H1 (cell line): ENCODE measurements at regions not wholly inside any gene's neighbourhood (a gene's known extent, or its start where the extent isn't known, plus 50 kb on each side); places are given as distances from the start of the nearest gene placed in this dataset.

Experiments
- CTCF ChIA-PET: fragments of 300-600 bp; sonication (Branson Sonifier 250); formaldehyde crosslinking; loops from one replicate; lab custom pipeline; 2021; ENCODE audit not compliant: partially characterized antibody; lab: Charles Lee
- POLR2A ChIA-PET: fragments of 300-600 bp; sonication (Branson Sonifier 250); formaldehyde crosslinking; loops from one replicate; lab custom pipeline; 2021; ENCODE audit warnings: inconsistent platforms; ENCODE audit not compliant: partially characterized antibody; lab: Charles Lee
- DNase-seq, 2 experiments: peaks; one replicate each; pipeline versions ENCODE4 v3.0.0 to v3.0.0-alpha.2; 2010 to 2022; ENCODE audit warnings: low spot score in 2 of 2, low read depth in 1 of 2, mixed read lengths in 1 of 2
- FAIRE-seq: peaks from 2 replicates; lab custom pipeline; 2011; peaks lifted over from hg19 to GRCh38; lab: Jason Lieb, UNC
- H2AFZ ChIP-seq: 2 replicates; pipeline ENCODE4 v1.8.1; 2012; ENCODE audit warnings: low read length, inconsistent platforms
- H2AK5ac ChIP-seq: 2 replicates; pipeline ENCODE4 v1.6.1; 2013; ENCODE audit warnings: low read depth, low read length
- H2BK120ac ChIP-seq: replicated peaks from 2 replicates; pipeline ENCODE3; 2013; ENCODE audit warnings: low read depth, low read length, inconsistent platforms
- H2BK12ac ChIP-seq: 2 replicates; pipeline ENCODE4 v1.6.1; 2013; ENCODE audit warnings: low read depth, low read length
- H2BK15ac ChIP-seq: 2 replicates; pipeline ENCODE4 v1.6.1; 2013; ENCODE audit warnings: low read length
- H2BK20ac ChIP-seq: 2 replicates; pipeline ENCODE4 v1.6.1; 2013; ENCODE audit warnings: low read length
- H2BK5ac ChIP-seq: 2 replicates; pipeline ENCODE4 v1.6.1; 2013; ENCODE audit warnings: low read depth, low read length
- H3K14ac ChIP-seq: 2 replicates; pipeline ENCODE4 v1.6.1; 2013; ENCODE audit warnings: inconsistent platforms; ENCODE audit not compliant: insufficient read length
- H3K18ac ChIP-seq: 2 replicates; pipeline ENCODE4 v1.6.1; 2013; ENCODE audit warnings: low read length; ENCODE audit errors: extremely low read depth
- H3K23ac ChIP-seq: 2 replicates; pipeline ENCODE4 v1.6.1; 2013; ENCODE audit warnings: inconsistent platforms; ENCODE audit not compliant: insufficient read length
- H3K23me2 ChIP-seq: 2 replicates; pipeline ENCODE4 v1.6.1; 2013; ENCODE audit warnings: low read depth, low read length
- H3K27ac ChIP-seq: 2 replicates; pipeline ENCODE4 v1.6.1; 2011; ENCODE audit warnings: low read depth, low read length, inconsistent platforms
- H3K27me3 ChIP-seq, 4 experiments: replicated peaks in 1 of 4; 1 replicate in 1 of 4; 2 replicates in 3 of 4; pipeline versions ENCODE4 v1.6.1 to v1.8.1; 2011 to 2013; ENCODE audit warnings: low read length in 3 of 4, mild to moderate bottlenecking in 3 of 4, inconsistent platforms in 2 of 4, mixed read lengths in 2 of 4, moderate library complexity in 1 of 4; ENCODE audit not compliant: control insufficient read depth in 3 of 4, insufficient read depth in 3 of 4; ENCODE audit errors: extremely low read depth in 1 of 4
- H3K36me3 ChIP-seq, 4 experiments: 2 replicates each; pipeline versions ENCODE4 v1.6.1 to v1.8.1; 2011 to 2013; ENCODE audit warnings: mild to moderate bottlenecking in 4 of 4, low read length in 3 of 4, moderate library complexity in 2 of 4, control low read depth in 1 of 4, inconsistent platforms in 1 of 4; ENCODE audit not compliant: insufficient read depth in 4 of 4, control insufficient read depth in 2 of 4
- H3K4ac ChIP-seq: replicated peaks from 2 replicates; pipeline ENCODE3; 2013; ENCODE audit warnings: low read length, low read depth, mixed read lengths, inconsistent platforms; ENCODE audit not compliant: insufficient read length
- H3K4me1 ChIP-seq, 4 experiments: replicated peaks in 1 of 4; 1 replicate in 1 of 4; 2 replicates in 3 of 4; pipeline versions ENCODE4 v1.6.1 to v1.8.1; 2011 to 2013; ENCODE audit warnings: low read length in 3 of 4, inconsistent platforms in 2 of 4, mixed read lengths in 1 of 4; ENCODE audit not compliant: insufficient read depth in 4 of 4, control insufficient read depth in 3 of 4
- H3K4me2 ChIP-seq, 2 experiments: 2 replicates each; pipeline versions ENCODE4 v1.6.1 to v1.8.1; 2011 to 2013; ENCODE audit warnings: low read depth in 2 of 2, low read length in 2 of 2, control low read depth in 1 of 2, inconsistent platforms in 1 of 2, mild to moderate bottlenecking in 1 of 2; ENCODE audit not compliant: insufficient read depth in 1 of 2
- H3K4me3 ChIP-seq, 4 experiments: fragments of 200-600, 300-600 bp in 1 of 4; sonication (generic), shearing (Covaris generic), sonication (Bioruptor Twin) in 1 of 4; 2 replicates each; pipeline versions ENCODE4 v1.5.1 to v1.8.1; 2011 to 2016; ENCODE audit warnings: low read length in 4 of 4, low read depth in 3 of 4, control low read depth in 2 of 4, inconsistent platforms in 2 of 4, mild to moderate bottlenecking in 2 of 4, mixed read lengths in 1 of 4, moderate library complexity in 1 of 4; ENCODE audit not compliant: insufficient read depth in 2 of 4; ENCODE audit errors: extremely low read depth in 1 of 4
- H3K56ac ChIP-seq: replicated peaks from 2 replicates; pipeline ENCODE3; 2013; ENCODE audit warnings: low read depth, mild to moderate bottlenecking, mixed read lengths, low read length, inconsistent platforms; ENCODE audit not compliant: insufficient read length
- H3K79me1 ChIP-seq: 2 replicates; pipeline ENCODE4 v1.6.1; 2013; ENCODE audit warnings: low read depth, low read length, control low read depth
- H3K79me2 ChIP-seq, 2 experiments: 2 replicates each; pipeline versions ENCODE4 v1.6.1 to v1.8.1; 2012 to 2013; ENCODE audit warnings: low read length in 2 of 2, mild to moderate bottlenecking in 2 of 2, inconsistent platforms in 1 of 2; ENCODE audit not compliant: insufficient read depth in 2 of 2, control insufficient read depth in 1 of 2
- H3K9ac ChIP-seq, 4 experiments: replicated peaks in 1 of 4; 1 replicate in 1 of 4; 2 replicates in 3 of 4; pipeline versions ENCODE4 v1.6.1 to v1.8.1; 2011 to 2013; ENCODE audit warnings: low read depth in 3 of 4, low read length in 3 of 4, control low read depth in 2 of 4, mild to moderate bottlenecking in 2 of 4, moderate library complexity in 2 of 4, inconsistent platforms in 1 of 4; ENCODE audit errors: extremely low read depth in 1 of 4
- H3K9me3 ChIP-seq, 2 experiments: 2 replicates each; pipeline versions ENCODE4 v1.6.1 to v1.8.1; 2012 to 2013; ENCODE audit warnings: mild to moderate bottlenecking in 2 of 2, moderate library complexity in 2 of 2, control low read depth in 1 of 2, inconsistent platforms in 1 of 2, low read depth in 1 of 2, low read length in 1 of 2, mixed read lengths in 1 of 2; ENCODE audit not compliant: insufficient read depth in 2 of 2
- H4K20me1 ChIP-seq, 2 experiments: replicated peaks in 1 of 2; 2 replicates each; pipeline versions ENCODE3 to v1.8.1; 2011 to 2013; ENCODE audit warnings: inconsistent platforms in 2 of 2, low read length in 2 of 2, mild to moderate bottlenecking in 1 of 2; ENCODE audit not compliant: insufficient read depth in 2 of 2, control insufficient read depth in 1 of 2
- H4K5ac ChIP-seq: 2 replicates; pipeline ENCODE4 v1.6.1; 2013; ENCODE audit warnings: low read length, low read depth, mixed read lengths, inconsistent platforms; ENCODE audit not compliant: insufficient read length
- H4K8ac ChIP-seq: 2 replicates; pipeline ENCODE4 v1.8.0; 2013; ENCODE audit warnings: mild to moderate bottlenecking, moderate library complexity, low read length, inconsistent platforms; ENCODE audit not compliant: insufficient read depth; ENCODE audit errors: extremely low read depth
- H4K91ac ChIP-seq: replicated peaks from 2 replicates; pipeline ENCODE3; 2013; ENCODE audit warnings: low read length, mixed read lengths, inconsistent platforms; ENCODE audit not compliant: insufficient read length
- CBX5 ChIP-seq: fragments of 300-800, 300-1000 bp; sonication (generic); IDR thresholded peaks from 2 replicates; pipeline ENCODE4 v1.7.1; 2016; ENCODE audit warnings: antibody characterized with exemption, low read length, low read depth
- CEBPB ChIP-seq: IDR thresholded peaks from 2 replicates; pipeline ENCODE4 v1.6.1; 2012; ENCODE audit warnings: low read depth, low read length
- NANOG ChIP-seq: IDR thresholded peaks from 2 replicates; pipeline ENCODE4 v1.6.1; 2011; ENCODE audit warnings: low read length, low read depth, mild to moderate bottlenecking, inconsistent platforms; ENCODE audit not compliant: insufficient read depth, poor library complexity, severe bottlenecking
- TAF1 ChIP-seq: IDR thresholded peaks from 2 replicates; pipeline ENCODE4 v1.6.1; 2011; ENCODE audit warnings: mild to moderate bottlenecking, low read depth, low read length
- TEAD4 ChIP-seq: IDR thresholded peaks from 2 replicates; pipeline ENCODE4 v1.6.1; 2012; ENCODE audit warnings: low read depth, low read length, inconsistent platforms, mixed read lengths
- YY1 ChIP-seq: IDR thresholded peaks from 2 replicates; pipeline ENCODE4 v1.6.1; 2011; ENCODE audit warnings: low read depth, mild to moderate bottlenecking, low read length
- WGBS, 2 experiments: shearing (Covaris generic) in 1 of 2; methylation state at CpG; one replicate each; pipeline versions ENCODE4 v1.1.6 to v1.1.7; 2013 to 2015; ENCODE audit warnings: low lambda C conversion rate in 2 of 2, mixed read lengths in 2 of 2, inconsistent platforms in 1 of 2, low coverage in 1 of 2, missing lambda C conversion rate in 1 of 2; ENCODE audit not compliant: insufficient replicate concordance in 2 of 2, insufficient coverage in 1 of 2, insufficient read length in 1 of 2; ENCODE audit errors: extremely low coverage in 1 of 2, missing lambda C conversion rate in 1 of 2; 5-methylcytosine and 5-hydroxymethylcytosine counted together

DNA sequence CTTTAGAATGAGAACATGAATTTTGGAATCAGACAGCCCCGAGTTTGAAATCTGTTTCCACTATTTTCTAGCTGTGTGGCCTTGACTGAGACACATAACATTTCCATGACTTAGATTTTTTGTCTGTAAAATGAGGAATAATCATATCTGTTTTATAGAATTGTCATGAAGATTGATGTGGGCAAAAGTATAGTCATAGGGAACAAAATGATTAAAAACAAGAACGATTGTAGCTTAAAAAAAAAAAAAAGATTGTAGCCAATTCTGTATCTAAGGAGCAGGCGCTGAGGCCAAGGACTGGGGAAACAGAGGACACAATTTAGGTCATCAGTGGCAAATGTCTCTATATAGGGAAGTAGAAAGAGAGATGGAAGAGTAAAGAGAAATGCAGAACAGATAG, 201.6 kb upstream of the C1QTNF7 start:
- 86% methylated on average over 3 of the region's 3 CpGs; no CpG with 5 or more reads in 1 of the 2 experiments for WGBS, 2 experiments
- H3K23ac ChIP-seq, result no peak overlapping the region
- no peak overlapping the region for H3K18ac ChIP-seq
- H4K20me1 ChIP-seq, result no peaks in the 10 kb centered on the region
- H3K79me1 ChIP-seq, result no peaks in the 10 kb centered on the region
- no peaks in the 10 kb centered on the region for H3K9me3 ChIP-seq
- POLR2A ChIA-PET, result no interaction called here
- CTCF ChIA-PET, result interaction anchor here (1.0 to 1.8 kb wide), 2 partner anchors 170 to 232 kb away, joined by 3 to 7 read pairs; no protein-coding TSS in a partner anchor
- H2BK15ac ChIP-seq, result no peak overlapping the region
- H2AK5ac ChIP-seq, result no peak overlapping the region
- H4K5ac ChIP-seq, result no peak overlapping the region
- H3K56ac ChIP-seq, result no peak overlapping the region
- no peaks in the 10 kb centered on the region for H3K79me2 ChIP-seq
- H2BK20ac ChIP-seq, result no peak overlapping the region
- DNase-seq (no peak), FAIRE-seq (no peak)
- no peak for TF ChIP-seq TEAD4
- no peak for TF ChIP-seq YY1
- no peak for TF ChIP-seq NANOG
- no peak for TF ChIP-seq CEBPB
- no peak for TF ChIP-seq CBX5
- no peak for TF ChIP-seq TAF1
- H3K36me3 ChIP-seq, result no peaks in the 10 kb centered on the region
- no peak overlapping the region for H3K9ac ChIP-seq
- H3K4me2 ChIP-seq, result no peak overlapping the region
- H3K14ac ChIP-seq, result no peak overlapping the region
- no peak overlapping the region for H2BK12ac ChIP-seq
- no peak overlapping the region for H3K4me3 ChIP-seq
- no peak overlapping the region for H3K27ac ChIP-seq
- H2BK5ac ChIP-seq, result no peak overlapping the region
- no peak overlapping the region for H4K91ac ChIP-seq
- no peak overlapping the region for H4K8ac ChIP-seq
- H2BK120ac ChIP-seq, result no peak overlapping the region
- H3K23me2 ChIP-seq, result no peaks in the 10 kb centered on the region
- H3K4ac ChIP-seq, result no peak overlapping the region
- H2AFZ ChIP-seq, result no peak overlapping the region
- no peaks in the 10 kb centered on the region for H3K27me3 ChIP-seq
- H3K4me1 ChIP-seq, result no peaks in the 10 kb centered on the region
